Kidney tubule cell (primary cell): ENCODE measurements at regions not wholly inside any gene's neighbourhood (a gene's known extent, or its start where the extent isn't known, plus 50 kb on each side); places are given as distances from the start of the nearest gene placed in this dataset.

Experiments used
- DNase-seq: peaks from one replicate; pipeline ENCODE4 v3.0.0-alpha.2; 2018; ENCODE audit warnings: low spot score

- DNase-seq = peak; percentile 27
Measured at GRCh38 chr11:71075871-71076420, 176.4 kb downstream of the SHANK2 start.

GRCh38 chr11:71075116-71075720 lies 177.2 kb downstream of the SHANK2 start:
- DNase-seq = no peak

- no peak for DNase-seq
Measured at GRCh38 chr11:71071736-71072509, 180.5 kb downstream of the SHANK2 start.

- DNase-seq = no peak
Measured at GRCh38 chr11:71070490-71071453, 181.6 kb downstream of the SHANK2 start.

GRCh38 chr11:71068963-71069362 lies 183.4 kb downstream of the SHANK2 start:
- no peak for DNase-seq

GRCh38 chr11:71067753-71068152 lies 184.6 kb downstream of the SHANK2 start:
- DNase-seq = no peak

- DNase-seq = no peak
Measured at GRCh38 chr11:71066311-71066710, 186.1 kb downstream of the SHANK2 start.

- DNase-seq = peak; percentile 27
Measured at GRCh38 chr11:71065841-71066240, 186.5 kb downstream of the SHANK2 start.

- no peak for DNase-seq
Measured at GRCh38 chr11:71064702-71065515, 187.5 kb downstream of the SHANK2 start.

- DNase-seq = no peak
Measured at GRCh38 chr11:71064183-71064582, 188.2 kb downstream of the SHANK2 start.

- DNase-seq = no peak
Measured at GRCh38 chr11:71063129-71063528, 189.2 kb downstream of the SHANK2 start.

- no peak for DNase-seq
Measured at GRCh38 chr11:71062199-71062598, 190.2 kb downstream of the SHANK2 start.

- no peak for DNase-seq
Measured at GRCh38 chr11:71060391-71060791, 192.0 kb downstream of the SHANK2 start.

GRCh38 chr11:71059662-71060061 lies 192.7 kb downstream of the SHANK2 start:
- no peak for DNase-seq

- no peak for DNase-seq
Measured at GRCh38 chr11:71055925-71056324, 196.5 kb downstream of the SHANK2 start.
